ENCODE measurements at regions not wholly inside any gene's neighbourhood (a gene's known extent, or its start where the extent isn't known, plus 50 kb on each side); places are given as distances from the start of the nearest gene placed in this dataset.
"Not testable (repeated sequence)": the region's sequence is repeated elsewhere in the genome, so short reads cannot be mapped to it uniquely, and the experiment has no call there.

DNA sequence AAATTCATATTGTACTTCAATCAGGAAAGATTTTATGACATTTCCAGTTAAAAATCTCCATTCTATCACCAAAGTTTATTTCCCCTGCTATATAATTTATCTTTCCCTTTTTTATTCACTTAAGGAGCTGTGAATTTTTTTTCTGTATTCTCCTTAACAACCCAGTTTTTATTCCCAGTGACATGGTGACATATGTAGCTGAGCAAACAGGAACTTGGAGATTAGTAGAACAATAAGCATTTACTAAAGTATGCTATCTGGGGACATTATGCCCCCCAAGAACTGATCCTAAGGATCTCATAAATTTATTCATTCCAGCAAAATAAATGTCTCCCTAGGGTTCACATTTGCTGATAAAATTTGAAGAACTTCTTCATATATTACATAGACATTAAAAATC lies 1044.0 kb upstream of the CDH6 start:
- H3K9me3 ChIP-seq, result no peaks in the 10 kb centered on the region
- H3K27me3 ChIP-seq, result no peaks in the 10 kb centered on the region
- H3K4me3 ChIP-seq, result no peak overlapping the region
- H3K36me3 ChIP-seq, result no peaks in the 10 kb centered on the region
- DNase-seq, result no peak

DNA sequence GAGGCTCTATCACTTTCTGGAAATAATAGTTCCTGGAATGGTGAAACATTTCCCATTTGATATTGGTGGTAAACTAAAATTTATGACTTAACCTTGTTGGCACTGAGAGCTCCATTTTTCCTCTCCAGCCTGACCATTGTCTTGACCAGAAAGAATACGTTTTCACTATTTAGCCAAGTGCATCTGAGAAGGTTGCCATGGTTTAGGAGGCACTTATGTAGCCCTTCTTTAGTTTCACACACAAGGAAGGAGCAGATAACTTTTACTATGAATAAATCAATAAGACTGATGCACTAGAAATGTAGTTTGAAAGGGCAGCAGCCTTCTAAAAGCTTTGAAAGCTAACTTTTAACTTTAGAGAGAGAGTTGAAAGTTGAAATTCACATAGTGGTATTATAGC lies 1045.5 kb upstream of the CDH6 start:
- Histone ChIP-seq H3K36me3 (no peaks in the 10 kb centered on the region), H3K4me3 (no peak overlapping the region), H3K9me3 (peaks cover 2% of the 10 kb centered on the region; the same call in 1 of the 2 replicates), H3K27me3 (no peaks in the 10 kb centered on the region)
- no peak for DNase-seq

DNA sequence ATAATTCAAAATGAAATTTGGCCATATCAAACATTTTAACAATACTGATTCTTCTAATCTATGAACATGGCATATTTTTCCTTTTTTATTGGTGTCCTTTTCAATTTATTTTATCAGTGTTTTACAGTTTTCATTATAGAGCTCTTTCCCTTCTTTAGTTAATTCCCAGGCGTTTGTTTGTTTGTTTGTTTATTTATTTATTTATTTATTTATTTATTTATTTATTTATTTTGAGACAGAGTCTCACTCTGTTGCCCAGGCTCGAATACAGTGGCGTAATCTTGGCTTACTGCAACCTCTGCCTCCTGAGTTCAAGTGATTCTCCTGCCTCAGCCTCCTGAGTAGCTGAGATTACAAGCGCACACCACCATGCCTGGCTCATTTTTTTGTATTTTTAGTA lies 1049.4 kb upstream of the CDH6 start:
- not testable (repeated sequence) for H3K4me3 ChIP-seq, H3K36me3 ChIP-seq, H3K9me3 ChIP-seq, H3K27me3 ChIP-seq, DNase-seq

DNA sequence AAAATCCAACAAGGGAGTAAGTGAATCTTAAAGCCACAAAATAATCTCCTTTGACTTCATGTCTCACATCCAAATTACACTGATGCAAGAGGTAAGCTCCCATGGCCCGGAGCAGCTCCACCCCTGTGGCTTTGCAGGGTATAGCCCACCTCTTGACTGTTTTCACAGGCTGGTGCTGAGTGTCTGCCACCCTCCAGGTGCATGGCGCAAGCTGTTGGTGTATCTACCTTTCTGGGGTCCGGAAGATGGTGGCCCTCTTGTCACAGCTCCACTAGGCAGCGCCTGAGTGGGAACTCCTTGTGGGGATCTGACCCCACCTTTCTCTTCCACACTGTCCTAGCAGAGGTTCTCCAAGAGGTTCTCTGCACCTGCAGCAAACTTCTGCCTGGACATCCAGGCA lies 1051.1 kb upstream of the CDH6 start:
- Histone ChIP-seq H3K9me3 (peaks cover 7% of the 10 kb centered on the region), H3K4me3 (no peak overlapping the region), H3K27me3 (no peaks in the 10 kb centered on the region), H3K36me3 (no peaks in the 10 kb centered on the region)
- DNase-seq, result no peak

DNA sequence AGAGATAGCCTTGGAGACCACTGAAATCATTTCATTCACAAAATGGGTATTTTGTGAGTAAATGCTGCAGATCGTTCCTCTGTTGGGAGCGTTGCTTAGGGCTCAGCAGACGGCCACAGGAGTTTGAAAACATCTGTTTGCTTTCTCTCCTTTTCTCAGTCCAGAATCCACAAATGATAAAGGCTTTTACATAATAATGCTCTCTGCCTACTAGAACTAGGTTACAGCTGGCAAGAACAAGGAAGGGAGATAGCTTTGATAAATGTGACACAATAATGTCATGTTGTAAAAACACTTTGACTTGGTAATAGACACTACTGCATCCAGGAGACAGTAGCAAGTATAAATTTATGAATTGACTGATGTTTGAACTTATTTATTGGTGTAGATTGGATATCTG lies 1072.4 kb upstream of the CDH6 start:
- no peaks in the 10 kb centered on the region for H3K36me3 ChIP-seq
- H3K9me3 ChIP-seq, result no peaks in the 10 kb centered on the region
- no peak for DNase-seq
- no peaks in the 10 kb centered on the region for H3K27me3 ChIP-seq
- no peak overlapping the region for H3K4me3 ChIP-seq

DNA sequence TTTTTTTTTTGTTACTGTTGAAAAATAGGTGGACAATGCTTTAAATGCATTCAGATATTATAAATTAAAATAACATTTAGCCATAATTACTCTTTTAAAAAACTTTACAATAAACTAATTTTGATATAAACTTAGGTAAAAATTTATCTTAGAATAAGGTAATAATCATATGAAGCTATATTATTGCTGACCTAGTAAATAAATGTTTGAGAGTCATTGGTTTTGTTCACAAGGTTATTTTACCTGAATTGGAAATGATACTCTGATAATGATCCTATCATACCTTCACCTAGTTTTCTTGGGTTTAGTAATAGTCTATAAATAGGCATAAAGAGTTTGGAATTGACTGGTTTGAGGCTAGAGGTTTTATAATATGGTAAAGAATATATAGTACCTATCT lies 1076.4 kb upstream of the CDH6 start:
- Histone ChIP-seq H3K27me3 (no peaks in the 10 kb centered on the region), H3K36me3 (no peaks in the 10 kb centered on the region; the same call in 1 of the 2 replicates), H3K9me3 (peaks cover 2% of the 10 kb centered on the region; the same call in 1 of the 2 replicates), H3K4me3 (no peak overlapping the region)
- DNase-seq, result no peak

DNA sequence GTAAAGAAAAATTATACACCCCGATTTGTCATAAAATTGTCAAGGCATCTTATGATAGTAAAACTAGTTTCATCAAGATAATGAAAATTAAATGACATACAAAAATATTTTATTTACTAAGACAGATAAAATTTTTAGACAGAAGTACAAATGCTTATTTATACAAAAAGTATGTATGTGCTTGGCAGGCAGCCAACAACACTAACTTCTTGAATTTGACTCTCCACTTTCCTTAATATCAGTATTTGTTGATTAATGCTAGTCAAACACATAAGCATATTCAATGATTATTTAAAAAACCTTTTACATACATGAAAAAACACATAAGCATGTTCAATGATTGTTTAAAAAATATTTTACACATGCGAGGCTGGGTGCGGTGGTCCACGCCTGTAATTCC lies 1079.9 kb upstream of the CDH6 start:
- H3K36me3 ChIP-seq, result peaks cover 2% of the 10 kb centered on the region
- no peaks in the 10 kb centered on the region for H3K27me3 ChIP-seq
- H3K9me3 ChIP-seq, result peaks cover 9% of the 10 kb centered on the region
- H3K4me3 ChIP-seq, result no peak overlapping the region
- no peak for DNase-seq

DNA sequence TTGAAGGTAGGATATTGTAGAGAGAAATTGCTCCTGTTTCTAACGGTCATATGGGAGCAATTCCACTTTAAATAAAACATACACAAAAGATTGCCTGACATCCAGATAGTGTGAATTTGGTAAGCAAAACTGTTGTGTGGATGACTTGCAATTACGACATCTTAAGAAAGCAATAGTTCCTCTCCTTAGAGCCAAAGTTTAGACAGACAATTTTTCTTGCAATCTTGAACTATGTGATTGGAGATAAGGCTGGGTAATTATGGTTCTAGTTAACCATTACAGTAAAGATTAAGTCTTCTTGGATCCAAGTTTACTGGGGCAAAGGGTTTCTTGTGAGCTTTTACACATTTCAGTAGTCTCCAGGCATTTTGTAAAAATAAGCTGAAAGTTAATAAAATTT lies 1080.6 kb upstream of the CDH6 start:
- H3K36me3 ChIP-seq, result peaks cover 2% of the 10 kb centered on the region
- H3K9me3 ChIP-seq, result peaks cover 11% of the 10 kb centered on the region
- H3K27me3 ChIP-seq, result no peaks in the 10 kb centered on the region
- no peak overlapping the region for H3K4me3 ChIP-seq
- DNase-seq, result no peak

DNA sequence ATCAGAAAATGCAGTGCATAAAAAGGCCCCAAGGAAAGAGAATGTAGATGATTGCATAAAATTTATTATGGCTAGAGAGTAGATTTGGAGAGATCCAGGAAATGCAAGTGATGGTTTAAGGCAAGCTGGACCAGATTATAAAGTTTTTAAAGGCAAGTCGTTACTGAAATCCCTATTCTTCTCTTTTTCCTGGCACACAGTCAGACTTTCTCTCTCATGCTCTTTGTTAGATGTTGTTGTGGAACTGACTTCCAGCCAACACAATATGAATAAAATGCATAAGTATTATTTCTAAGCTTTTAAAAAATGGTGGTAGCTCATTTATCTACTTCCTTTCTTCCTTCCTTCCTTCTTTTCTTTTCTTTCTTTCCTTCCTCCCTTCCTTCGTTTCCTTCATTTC lies 1085.4 kb upstream of the CDH6 start:
- Histone ChIP-seq H3K4me3 (no peak overlapping the region), H3K9me3 (peaks cover 11% of the 10 kb centered on the region), H3K27me3 (no peaks in the 10 kb centered on the region), H3K36me3 (peaks cover 2% of the 10 kb centered on the region)
- no peak for DNase-seq

DNA sequence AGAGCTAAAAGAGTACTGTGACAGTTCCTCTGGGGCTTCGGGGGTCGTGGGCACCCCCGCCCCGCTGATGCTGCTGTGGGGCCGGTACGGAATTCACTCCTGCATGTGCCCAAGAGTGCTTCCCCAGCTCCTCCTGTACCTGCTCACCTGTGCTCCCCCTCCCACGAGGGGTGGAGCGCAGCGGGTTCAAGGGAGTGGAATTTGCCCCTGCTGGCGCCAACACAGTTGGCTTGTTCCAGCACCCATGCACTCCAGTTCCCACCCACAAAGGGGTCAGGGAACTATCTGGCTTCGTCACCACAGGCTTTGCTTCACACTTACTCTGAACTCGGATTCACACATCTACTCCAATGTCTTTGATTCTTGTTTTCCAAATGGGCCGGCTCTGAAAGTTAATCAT lies 1086.9 kb upstream of the CDH6 start:
- peaks cover 9% of the 10 kb centered on the region for H3K9me3 ChIP-seq
- H3K36me3 ChIP-seq, result peaks cover 2% of the 10 kb centered on the region
- no peak overlapping the region for H3K4me3 ChIP-seq
- H3K27me3 ChIP-seq, result no peaks in the 10 kb centered on the region
- no peak for DNase-seq

DNA sequence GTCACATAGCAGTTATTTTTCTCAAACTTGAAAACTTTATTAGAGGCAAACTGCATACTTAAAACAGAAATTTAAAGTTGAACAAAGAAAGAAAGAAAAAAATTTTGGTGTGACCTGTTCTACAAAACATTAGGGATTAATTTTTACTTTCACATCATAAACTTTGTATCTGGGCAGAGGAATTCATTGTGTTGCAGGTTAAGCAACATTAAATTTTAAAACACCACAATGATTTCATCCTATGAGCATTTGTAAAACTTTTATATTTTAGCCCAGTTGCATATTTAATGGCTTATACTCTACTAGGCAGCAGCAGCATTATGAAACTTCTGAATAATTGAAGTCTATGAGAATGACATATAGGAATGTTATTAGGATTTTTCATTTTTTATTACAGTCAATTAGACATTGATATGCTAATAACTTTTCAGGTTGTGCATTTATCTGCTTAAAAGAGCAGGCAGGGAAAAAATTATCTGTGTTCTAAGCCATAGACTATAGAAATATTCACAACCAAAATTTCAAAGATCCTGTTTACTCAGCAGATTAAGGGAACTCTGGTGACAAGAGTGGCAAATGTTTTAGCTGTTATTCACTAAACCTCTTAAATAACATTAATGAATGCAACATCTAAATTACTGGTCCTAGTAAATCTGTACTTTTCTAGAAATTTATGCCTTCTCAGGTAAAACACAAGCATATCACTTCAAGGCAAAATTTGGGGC lies 1088.5 kb upstream of the CDH6 start:
- Histone ChIP-seq H3K9me3 (peaks cover 4% of the 10 kb centered on the region; the same call in 1 of the 2 replicates), H3K27me3 (no peaks in the 10 kb centered on the region), H3K36me3 (peaks cover 2% of the 10 kb centered on the region), H3K4me3 (no peak overlapping the region)
- no peak for DNase-seq

DNA sequence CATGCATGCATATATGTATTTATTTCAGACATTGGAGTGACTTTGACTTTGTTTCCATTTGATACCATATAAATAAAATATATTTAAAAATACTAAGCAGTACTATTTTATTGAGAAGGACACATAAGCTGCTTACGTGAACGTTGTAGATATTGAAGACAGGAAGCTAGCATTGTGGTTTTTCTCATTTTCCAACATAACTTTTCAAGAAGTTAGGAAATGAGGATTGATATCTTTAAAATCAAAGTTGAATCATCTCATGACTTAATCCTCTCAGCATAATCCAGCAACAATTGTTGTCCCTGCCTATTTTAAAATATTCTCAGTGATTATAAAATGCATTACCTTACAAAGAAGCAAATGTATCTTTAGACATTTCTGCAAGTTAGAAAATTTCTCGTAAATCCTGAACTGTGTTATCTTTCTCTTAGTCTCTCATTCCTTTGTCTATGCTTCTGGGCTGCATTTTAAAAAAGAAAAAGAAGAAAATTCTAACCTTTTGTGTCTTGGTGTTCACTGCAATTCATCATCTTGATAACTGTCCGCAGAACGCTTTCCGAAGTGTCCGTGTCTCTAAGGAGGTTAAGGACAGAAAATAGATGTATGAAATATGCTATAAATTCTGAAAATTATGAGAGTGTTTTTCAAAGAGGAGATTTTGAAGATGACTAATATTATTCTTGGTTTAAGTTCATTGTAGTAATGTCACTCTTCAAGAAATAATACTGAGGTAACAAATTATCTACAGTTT lies 1089.9 kb upstream of the CDH6 start:
- H3K4me3 ChIP-seq, result no peak overlapping the region
- no peak for DNase-seq
- H3K27me3 ChIP-seq, result no peaks in the 10 kb centered on the region
- H3K9me3 ChIP-seq, result 0 out of 2 replicates have a peak, but pooled peaks cover 2% of the 10 kb centered on the region
- no peaks in the 10 kb centered on the region; the same call in 1 of the 2 replicates for H3K36me3 ChIP-seq

DNA sequence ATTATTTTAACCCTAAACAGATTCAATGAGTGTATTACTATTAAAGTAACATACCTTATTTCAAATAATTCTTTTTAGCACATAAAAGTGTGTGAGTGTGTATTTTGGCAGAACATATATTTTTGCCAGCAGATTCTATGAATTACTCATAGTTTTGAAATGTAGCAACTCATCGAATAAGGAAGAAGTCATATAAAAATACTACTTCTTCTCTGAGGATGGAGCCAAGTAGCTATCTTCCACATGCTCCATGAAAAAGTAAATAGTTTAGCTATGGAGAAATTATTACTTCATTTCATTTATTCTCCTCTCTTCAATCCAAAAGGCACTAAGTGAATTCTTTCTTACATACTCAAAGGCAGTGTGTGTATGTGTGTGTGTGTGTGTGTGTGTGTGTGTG lies 1090.4 kb upstream of the CDH6 start:
- Histone ChIP-seq H3K36me3 (no peaks in the 10 kb centered on the region; the same call in 1 of the 2 replicates), H3K27me3 (no peaks in the 10 kb centered on the region), H3K9me3 (0 out of 2 replicates have a peak, but pooled peaks cover 2% of the 10 kb centered on the region), H3K4me3 (no peak overlapping the region)
- peak; percentile 30 for DNase-seq

DNA sequence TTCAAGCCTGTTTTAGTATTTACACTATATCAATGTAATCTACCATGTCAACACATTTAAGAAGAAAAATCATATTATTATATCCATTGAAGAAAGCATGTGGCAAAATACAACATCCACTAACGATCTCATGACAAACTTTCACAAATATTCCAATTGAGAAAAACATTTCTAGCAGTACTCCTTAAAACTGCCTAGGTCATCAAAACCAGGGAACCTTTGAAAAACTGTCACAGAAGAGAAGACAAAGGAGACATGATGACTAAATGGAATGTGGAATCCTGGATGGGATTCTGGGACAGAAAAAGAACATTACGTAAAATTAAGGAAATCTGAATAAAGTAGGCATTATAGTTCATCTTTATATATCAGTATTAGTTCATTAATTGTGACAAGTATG lies 1091.3 kb upstream of the CDH6 start:
- DNase-seq, result no peak
- peaks cover 3% of the 10 kb centered on the region; the same call in 1 of the 2 replicates for H3K9me3 ChIP-seq
- H3K36me3 ChIP-seq, result peaks cover 7% of the 10 kb centered on the region
- H3K4me3 ChIP-seq, result no peak overlapping the region
- no peaks in the 10 kb centered on the region for H3K27me3 ChIP-seq

DNA sequence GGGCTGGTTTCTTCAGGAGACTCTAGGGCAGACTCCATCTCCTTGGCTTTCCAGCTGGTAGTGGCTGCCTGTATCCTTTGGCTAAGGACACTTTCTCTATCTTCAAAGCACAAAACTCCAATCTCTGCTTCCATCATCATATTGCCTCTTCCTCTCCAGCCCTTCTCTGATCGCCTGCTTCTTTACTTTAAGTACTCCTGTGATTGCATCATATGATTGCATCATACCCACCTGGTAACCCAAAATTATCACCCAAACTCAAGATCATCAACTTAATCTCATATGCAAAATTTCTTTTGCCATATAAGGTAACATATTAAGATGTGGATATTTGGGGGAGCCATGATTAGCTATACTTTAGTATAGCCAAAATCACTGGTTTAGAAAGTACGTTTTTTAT lies 1092.6 kb upstream of the CDH6 start:
- no peak overlapping the region for H3K4me3 ChIP-seq
- peaks cover 8% of the 10 kb centered on the region for H3K9me3 ChIP-seq
- peaks cover 15% of the 10 kb centered on the region for H3K36me3 ChIP-seq
- no peak for DNase-seq
- no peaks in the 10 kb centered on the region for H3K27me3 ChIP-seq

DNA sequence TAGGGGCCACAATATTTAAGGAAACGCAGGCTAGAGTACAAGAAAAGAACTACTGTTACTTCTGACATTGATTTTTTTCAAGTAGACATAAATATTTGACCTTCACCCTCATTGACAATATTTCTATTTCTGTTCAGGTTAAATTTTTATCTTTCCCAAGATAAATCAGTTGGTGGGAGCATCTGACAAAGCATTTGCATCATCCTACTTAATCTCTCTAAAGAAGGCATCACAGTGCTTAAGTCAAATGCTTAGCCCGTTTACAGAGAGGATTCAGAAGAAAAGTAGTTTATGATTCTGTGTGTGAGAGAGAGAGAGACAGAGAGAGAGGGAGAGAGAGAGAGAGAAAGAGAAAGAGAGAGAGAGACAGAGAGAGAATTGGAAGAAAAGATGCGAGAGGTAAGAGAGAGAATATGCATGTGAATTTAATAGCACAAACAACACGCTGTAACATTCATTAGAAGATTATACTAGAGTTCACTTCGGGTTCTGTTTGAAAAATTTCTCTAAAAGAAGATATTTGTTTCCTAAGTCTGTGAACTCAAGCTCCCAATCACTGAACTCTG lies 1093.3 kb upstream of the CDH6 start:
- H3K27me3 ChIP-seq, result no peaks in the 10 kb centered on the region
- DNase-seq, result no peak
- peaks cover 8% of the 10 kb centered on the region for H3K9me3 ChIP-seq
- H3K36me3 ChIP-seq, result peaks cover 15% of the 10 kb centered on the region
- H3K4me3 ChIP-seq, result no peak overlapping the region

DNA sequence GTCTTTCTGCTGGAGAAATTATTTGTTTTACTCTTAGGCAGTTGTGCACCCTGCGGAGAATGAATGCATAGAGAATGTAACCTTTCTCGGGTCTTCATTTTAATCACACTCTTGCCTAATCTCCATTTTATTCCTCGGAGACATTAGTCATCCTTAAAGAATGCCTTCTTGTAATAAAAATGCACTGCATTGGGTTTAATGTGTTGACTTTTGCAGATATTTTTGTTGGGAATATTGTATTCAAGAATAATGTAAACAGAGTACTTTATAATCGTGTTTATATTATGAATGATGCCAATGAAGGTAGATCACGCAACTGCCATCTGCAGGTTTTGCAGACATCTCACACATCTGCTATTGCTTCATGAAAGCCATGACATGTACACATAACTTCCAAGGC lies 1093.9 kb upstream of the CDH6 start:
- Histone ChIP-seq H3K36me3 (peaks cover 15% of the 10 kb centered on the region), H3K9me3 (peaks cover 8% of the 10 kb centered on the region), H3K27me3 (no peaks in the 10 kb centered on the region), H3K4me3 (no peak overlapping the region)
- DNase-seq, result peak; percentile 68

Data from MG63 (cell line).